ENCODE measurements at regions not wholly inside any gene's neighbourhood (a gene's known extent, or its start where the extent isn't known, plus 50 kb on each side); places are given as distances from the start of the nearest gene placed in this dataset.

GRCh38 chr1:219374046-219374566, 200.4 kb downstream of the LYPLAL1 start:
- DNase-seq (ENCODE audit: low read depth): no peak
- CTCF ChIA-PET: interaction anchor here (0.6 to 1.6 kb wide), 3 partner anchors 12 to 668 kb away, joined by 4 to 9 read pairs (median 4); no protein-coding TSS in a partner anchor

GRCh38 chr1:219373616-219373935, 199.9 kb downstream of the LYPLAL1 start:
- DNase-seq (ENCODE audit: low read depth): no peak
- ChIA-PET CTCF (interaction anchor here (0.6 to 1.6 kb wide), 2 partner anchors 12 to 669 kb away, joined by 4 to 9 read pairs; no protein-coding TSS in a partner anchor), POLR2A (no interaction called here)
- Histone ChIP-seq H3K36me3 (ENCODE audit: control insufficient read depth, insufficient read depth, low read length) (no peaks in the 10 kb centered on the region), H3K4me3 (ENCODE audit: low read depth, low read length) (no peak overlapping the region), H3K27me3 (ENCODE audit: control insufficient read depth, insufficient read depth, low read length) (no peaks in the 10 kb centered on the region)
- no peak for TF ChIP-seq CTCF (IDR thresholded peaks at IDR 0.05; ENCODE audit: insufficient read depth, low read depth, low read length)

More at GRCh38 chr1:219374046-219374566, 200.4 kb downstream of the LYPLAL1 start:
- Histone ChIP-seq H3K27me3 (ENCODE audit: control insufficient read depth, insufficient read depth, low read length) (0 out of 2 replicates have a peak, but pooled peaks cover under 1% of the 10 kb centered on the region), H3K4me3 (ENCODE audit: low read depth, low read length) (no peak overlapping the region), H3K36me3 (ENCODE audit: control insufficient read depth, insufficient read depth, low read length) (no peaks in the 10 kb centered on the region)
- no peak for TF ChIP-seq CTCF (IDR thresholded peaks at IDR 0.05; ENCODE audit: insufficient read depth, low read depth, low read length)
- POLR2A ChIA-PET: no interaction called here

GRCh38 chr1:219372916-219373615, 199.4 kb downstream of the LYPLAL1 start:
- no peak for TF ChIP-seq CTCF (IDR thresholded peaks at IDR 0.05; ENCODE audit: insufficient read depth, low read depth, low read length)
- ChIA-PET POLR2A (no interaction called here), CTCF (interaction anchor here (0.6 to 1.6 kb wide), 3 partner anchors 13 to 669 kb away, joined by 3 to 9 read pairs (median 4); no protein-coding TSS in a partner anchor)
- Histone ChIP-seq H3K36me3 (ENCODE audit: control insufficient read depth, insufficient read depth, low read length) (no peaks in the 10 kb centered on the region), H3K27me3 (ENCODE audit: control insufficient read depth, insufficient read depth, low read length) (no peaks in the 10 kb centered on the region), H3K4me3 (ENCODE audit: low read depth, low read length) (no peak overlapping the region)
- DNase-seq (ENCODE audit: low read depth): no peak

DNA sequence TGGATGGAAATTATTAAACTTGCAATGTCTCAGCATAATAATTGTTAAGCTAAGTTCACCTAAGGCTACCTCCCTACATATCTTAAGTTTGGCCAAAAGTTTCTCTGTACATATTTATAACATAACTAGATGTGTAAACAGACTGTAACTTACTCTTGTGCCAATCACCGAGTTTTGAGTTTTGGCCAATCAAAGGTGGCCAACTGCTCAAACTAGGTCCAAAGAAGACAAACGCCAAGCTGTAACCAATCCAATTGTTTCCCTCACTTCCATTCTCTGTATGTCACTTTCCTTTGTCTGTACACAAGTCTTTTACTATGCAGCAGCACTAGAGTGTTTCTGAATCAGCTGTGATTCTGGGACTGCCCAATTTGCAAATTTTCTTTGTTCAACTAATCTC, 197.8 kb downstream of the LYPLAL1 start:
- POLR2A ChIA-PET: no interaction called here
- Histone ChIP-seq H3K36me3 (ENCODE audit: control insufficient read depth, insufficient read depth, low read length) (no peaks in the 10 kb centered on the region), H3K27me3 (ENCODE audit: control insufficient read depth, insufficient read depth, low read length) (no peaks in the 10 kb centered on the region), H3K4me3 (ENCODE audit: low read depth, low read length) (no peak overlapping the region)
- CTCF ChIA-PET: no interaction called here
- no peak for DNase-seq (ENCODE audit: low read depth)
- no peak for TF ChIP-seq CTCF (IDR thresholded peaks at IDR 0.05; ENCODE audit: insufficient read depth, low read depth, low read length)

- POLR2A ChIA-PET: no interaction called here
- no peaks in the 10 kb centered on the region for H3K27me3 ChIP-seq (ENCODE audit: control insufficient read depth, insufficient read depth, low read length)
- TF ChIP-seq CTCF (IDR thresholded peaks at IDR 0.05; ENCODE audit: insufficient read depth, low read depth, low read length): no peak
- no peak for DNase-seq (ENCODE audit: low read depth)
- CTCF ChIA-PET: no interaction called here
- no peak overlapping the region for H3K4me3 ChIP-seq (ENCODE audit: low read depth, low read length)
- H3K36me3 ChIP-seq (ENCODE audit: control insufficient read depth, insufficient read depth, low read length): no peaks in the 10 kb centered on the region
Observed at GRCh38 chr1:219367496-219367895, 193.8 kb downstream of the LYPLAL1 start.

Measured in BJ (cell line).